Loucy (cell line): ENCODE measurements at regions not wholly inside any gene's neighbourhood (a gene's known extent, or its start where the extent isn't known, plus 50 kb on each side); places are given as distances from the start of the nearest gene placed in this dataset.

ENCODE experiments used
- EZH2phosphoT487 ChIP-seq: fragments of 200-600 bp; IDR thresholded peaks from 2 replicates; pipeline ENCODE4 v1.6.1; 2018; ENCODE audit warnings: antibody characterized with exemption, mild to moderate bottlenecking, moderate library complexity, borderline replicate concordance
- TF ChIP-seq, protein P1 (sequence below): fragments of 200-600 bp; sonication (generic); conservative IDR thresholded peaks from 2 replicates; pipeline ENCODE4 v1.5.1; 2014; ENCODE audit warnings: mild to moderate bottlenecking, antibody characterized with exemption, low read length

DNA sequence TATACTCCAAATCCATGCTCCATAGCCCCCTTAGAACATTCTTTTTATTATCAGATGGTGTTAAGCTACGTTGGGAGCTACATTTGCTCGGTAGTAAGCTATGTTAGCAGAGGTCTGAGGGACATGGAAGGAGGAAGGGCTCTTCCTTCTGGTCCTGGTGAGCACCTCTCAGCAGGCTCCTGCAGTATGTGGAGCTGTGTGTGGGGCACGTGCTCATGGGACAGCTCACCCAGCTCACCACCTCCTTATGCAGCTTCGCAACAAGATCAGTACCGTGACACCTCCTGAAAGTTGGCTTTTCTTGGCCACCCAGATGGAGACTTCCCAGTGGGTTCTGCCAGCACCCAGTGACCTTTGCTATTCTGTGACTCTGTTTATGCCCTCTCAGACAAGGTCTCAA is 400.5 kb upstream of the SLC10A2 start:
- TF ChIP-seq, protein P1, sequence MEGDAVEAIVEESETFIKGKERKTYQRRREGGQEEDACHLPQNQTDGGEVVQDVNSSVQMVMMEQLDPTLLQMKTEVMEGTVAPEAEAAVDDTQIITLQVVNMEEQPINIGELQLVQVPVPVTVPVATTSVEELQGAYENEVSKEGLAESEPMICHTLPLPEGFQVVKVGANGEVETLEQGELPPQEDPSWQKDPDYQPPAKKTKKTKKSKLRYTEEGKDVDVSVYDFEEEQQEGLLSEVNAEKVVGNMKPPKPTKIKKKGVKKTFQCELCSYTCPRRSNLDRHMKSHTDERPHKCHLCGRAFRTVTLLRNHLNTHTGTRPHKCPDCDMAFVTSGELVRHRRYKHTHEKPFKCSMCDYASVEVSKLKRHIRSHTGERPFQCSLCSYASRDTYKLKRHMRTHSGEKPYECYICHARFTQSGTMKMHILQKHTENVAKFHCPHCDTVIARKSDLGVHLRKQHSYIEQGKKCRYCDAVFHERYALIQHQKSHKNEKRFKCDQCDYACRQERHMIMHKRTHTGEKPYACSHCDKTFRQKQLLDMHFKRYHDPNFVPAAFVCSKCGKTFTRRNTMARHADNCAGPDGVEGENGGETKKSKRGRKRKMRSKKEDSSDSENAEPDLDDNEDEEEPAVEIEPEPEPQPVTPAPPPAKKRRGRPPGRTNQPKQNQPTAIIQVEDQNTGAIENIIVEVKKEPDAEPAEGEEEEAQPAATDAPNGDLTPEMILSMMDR, result no peak
- TF ChIP-seq EZH2phosphoT487, result no peak
